ENCODE measurements at regions not wholly inside any gene's neighbourhood (a gene's known extent, or its start where the extent isn't known, plus 50 kb on each side); places are given as distances from the start of the nearest gene placed in this dataset.

DNA sequence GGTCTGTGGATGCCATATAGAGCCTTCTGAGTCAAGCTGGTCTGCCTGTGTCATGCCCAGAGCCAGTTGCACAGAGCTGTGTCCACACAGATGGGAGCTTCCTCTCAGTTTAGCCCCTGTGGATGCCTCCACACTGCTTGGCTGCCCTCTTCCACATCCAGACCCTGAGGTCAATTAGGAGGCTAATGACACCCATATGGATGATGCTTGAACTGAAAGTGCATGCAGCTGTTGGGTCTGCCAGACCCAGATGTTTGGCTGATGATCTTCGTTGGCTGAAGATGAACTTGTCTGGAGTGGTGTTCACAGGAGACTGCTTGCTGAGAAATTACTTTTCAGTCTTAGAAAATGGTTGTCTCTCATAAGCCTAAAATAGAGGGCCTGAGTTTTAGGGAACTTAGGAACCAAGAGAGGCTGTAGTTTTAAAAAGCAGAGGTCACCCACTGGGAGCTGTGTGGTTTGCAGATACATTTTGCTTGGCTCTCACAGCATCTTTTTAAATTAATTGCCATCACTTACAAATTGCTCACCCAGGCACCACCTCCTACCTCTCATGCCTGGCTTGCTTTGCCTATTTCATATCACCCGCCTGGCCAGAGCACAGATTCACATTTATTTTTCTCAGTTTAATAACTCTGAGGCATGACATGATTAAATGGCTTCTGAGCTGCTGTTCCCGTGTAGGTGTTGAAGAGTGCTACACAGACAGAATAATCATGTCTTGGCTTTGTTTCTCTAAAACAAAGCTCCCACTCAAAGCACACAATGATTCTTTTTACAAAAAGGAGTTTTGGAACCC lies 176.1 kb downstream of the MINAR1 start:
- Mint-ChIP-seq H3K9me3 (ENCODE audit: unreplicated experiment) (no peaks in the 10 kb centered on the region), H3K4me1 (ENCODE audit: unreplicated experiment) (no peaks in the 10 kb centered on the region), H3K4me3 (ENCODE audit: unreplicated experiment) (no peak overlapping the region), H3K27ac (ENCODE audit: unreplicated experiment) (no peak overlapping the region), H3K27me3 (ENCODE audit: unreplicated experiment) (peaks cover 6% of the 10 kb centered on the region), H3K36me3 (ENCODE audit: low read depth, unreplicated experiment) (no peaks in the 10 kb centered on the region)
- DNase-seq (ENCODE audit: low spot score), result no peak
- no peak for TF ChIP-seq CTCF (IDR thresholded peaks at IDR 0.05; ENCODE audit: unreplicated experiment)

DNA sequence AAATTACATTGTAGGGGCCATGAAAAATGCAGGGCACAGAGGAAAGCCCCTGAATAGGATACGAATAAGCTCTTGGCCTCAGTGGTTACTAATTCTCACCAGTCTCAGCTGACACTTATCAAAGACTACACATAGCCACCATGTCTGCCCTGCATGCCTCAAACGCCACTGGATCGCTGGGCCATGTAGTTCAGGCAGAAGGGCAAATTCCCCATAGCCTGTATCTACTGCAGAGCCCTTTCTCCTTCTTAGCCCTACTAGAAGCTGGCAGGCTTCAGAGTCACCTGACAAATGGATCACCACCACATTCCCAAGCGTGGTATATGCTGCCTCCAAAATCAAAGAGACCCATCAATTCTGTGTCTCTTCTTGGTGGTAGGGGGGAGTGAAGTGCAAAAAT lies 177.4 kb downstream of the MINAR1 start:
- H3K4me3 Mint-ChIP-seq (ENCODE audit: unreplicated experiment), result no peak overlapping the region
- no peaks in the 10 kb centered on the region for H3K36me3 Mint-ChIP-seq (ENCODE audit: low read depth, unreplicated experiment)
- no peak for TF ChIP-seq CTCF (IDR thresholded peaks at IDR 0.05; ENCODE audit: unreplicated experiment)
- H3K27me3 Mint-ChIP-seq (ENCODE audit: unreplicated experiment), result peaks cover 6% of the 10 kb centered on the region
- no peaks in the 10 kb centered on the region for H3K4me1 Mint-ChIP-seq (ENCODE audit: unreplicated experiment)
- DNase-seq (ENCODE audit: low spot score), result no peak
- H3K27ac Mint-ChIP-seq (ENCODE audit: unreplicated experiment), result no peak overlapping the region
- no peaks in the 10 kb centered on the region for H3K9me3 Mint-ChIP-seq (ENCODE audit: unreplicated experiment)

DNA sequence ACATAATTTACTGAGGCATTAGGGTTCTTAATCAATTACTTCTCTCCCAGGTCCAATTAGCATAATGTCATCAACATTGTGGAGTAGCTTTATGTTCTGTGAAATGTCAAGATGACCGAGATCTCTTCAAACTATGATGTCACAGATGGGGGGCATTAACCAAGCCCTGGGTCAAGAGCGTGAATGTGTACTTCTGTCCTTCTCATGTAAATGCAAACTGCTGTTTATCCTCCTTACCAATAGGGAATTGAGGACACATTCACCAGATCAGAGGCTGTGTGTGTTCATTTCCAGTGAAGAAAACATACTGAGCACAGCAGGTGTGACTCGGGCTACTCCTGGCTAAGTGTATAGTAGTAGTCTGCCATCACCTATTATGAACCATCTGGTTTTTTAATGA lies 177.9 kb downstream of the MINAR1 start:
- no peak overlapping the region for H3K27ac Mint-ChIP-seq (ENCODE audit: unreplicated experiment)
- no peak overlapping the region for H3K4me3 Mint-ChIP-seq (ENCODE audit: unreplicated experiment)
- no peaks in the 10 kb centered on the region for H3K4me1 Mint-ChIP-seq (ENCODE audit: unreplicated experiment)
- H3K9me3 Mint-ChIP-seq (ENCODE audit: unreplicated experiment), result no peaks in the 10 kb centered on the region
- DNase-seq (ENCODE audit: low spot score), result no peak
- no peak for TF ChIP-seq CTCF (IDR thresholded peaks at IDR 0.05; ENCODE audit: unreplicated experiment)
- H3K36me3 Mint-ChIP-seq (ENCODE audit: low read depth, unreplicated experiment), result no peaks in the 10 kb centered on the region
- peaks cover 6% of the 10 kb centered on the region for H3K27me3 Mint-ChIP-seq (ENCODE audit: unreplicated experiment)

- H3K36me3 Mint-ChIP-seq (ENCODE audit: low read depth, unreplicated experiment), result no peaks in the 10 kb centered on the region
- H3K4me3 Mint-ChIP-seq (ENCODE audit: unreplicated experiment), result no peak overlapping the region
- peaks cover 1% of the 10 kb centered on the region for H3K27me3 Mint-ChIP-seq (ENCODE audit: unreplicated experiment)
- H3K9me3 Mint-ChIP-seq (ENCODE audit: unreplicated experiment), result no peaks in the 10 kb centered on the region
- H3K4me1 Mint-ChIP-seq (ENCODE audit: unreplicated experiment), result no peaks in the 10 kb centered on the region
- no peak overlapping the region for H3K27ac Mint-ChIP-seq (ENCODE audit: unreplicated experiment)
- DNase-seq (ENCODE audit: low spot score), result no peak
- TF ChIP-seq CTCF (IDR thresholded peaks at IDR 0.05; ENCODE audit: unreplicated experiment), result no peak
These were observed 183.6 kb downstream of the MINAR1 start for GRCh38 chr15:79615754-79616153.

DNA sequence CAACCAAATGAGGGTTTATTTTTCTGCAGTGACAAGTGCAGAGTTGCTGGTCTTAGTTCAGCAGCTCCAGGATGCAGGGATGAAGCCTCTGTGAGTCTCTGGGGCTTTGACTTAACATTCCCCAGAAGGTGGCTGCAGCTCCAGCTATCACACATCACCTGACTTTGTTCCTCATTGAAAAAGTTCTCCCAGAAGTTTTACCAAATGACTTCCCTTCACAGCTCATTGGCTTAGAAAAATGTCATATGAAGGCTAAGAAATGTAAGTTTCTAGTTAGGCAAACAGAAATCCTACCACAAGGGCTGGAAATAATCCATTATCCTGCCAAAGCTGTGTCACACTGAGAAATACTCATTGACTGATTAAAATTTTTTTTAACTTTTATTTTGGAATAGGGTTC lies 184.9 kb downstream of the MINAR1 start:
- no peak for TF ChIP-seq CTCF (IDR thresholded peaks at IDR 0.05; ENCODE audit: unreplicated experiment)
- no peak overlapping the region for H3K4me3 Mint-ChIP-seq (ENCODE audit: unreplicated experiment)
- no peaks in the 10 kb centered on the region for H3K9me3 Mint-ChIP-seq (ENCODE audit: unreplicated experiment)
- DNase-seq (ENCODE audit: low spot score), result no peak
- H3K4me1 Mint-ChIP-seq (ENCODE audit: unreplicated experiment), result no peaks in the 10 kb centered on the region
- no peak overlapping the region for H3K27ac Mint-ChIP-seq (ENCODE audit: unreplicated experiment)
- H3K36me3 Mint-ChIP-seq (ENCODE audit: low read depth, unreplicated experiment), result no peaks in the 10 kb centered on the region
- H3K27me3 Mint-ChIP-seq (ENCODE audit: unreplicated experiment), result peaks cover 1% of the 10 kb centered on the region

Measured in endothelial cell (in vitro differentiated cells).